SU-DHL-6 (cell line): ENCODE measurements at regions not wholly inside any gene's neighbourhood (a gene's known extent, or its start where the extent isn't known, plus 50 kb on each side); places are given as distances from the start of the nearest gene placed in this dataset.
A peak's percentile ranks its signal among the peaks of the same experiment; 100 is the strongest.

Source experiments
- H2AFZ ChIP-seq: fragments of 200-600 bp; sonication (generic); 2 replicates; pipeline ENCODE4 v1.6.1; 2014; ENCODE audit warnings: low read depth, mild to moderate bottlenecking, moderate library complexity, mixed read lengths, antibody characterized with exemption, low read length; ENCODE audit not compliant: severe bottlenecking
- H3F3A ChIP-seq: fragments of 200-600 bp; shearing (Covaris generic); 2 replicates; pipeline ENCODE4 v1.6.0; 2016; ENCODE audit warnings: antibody characterized with exemption, mild to moderate bottlenecking; ENCODE audit not compliant: insufficient read depth
- H3K27ac ChIP-seq: fragments of 200-600 bp; sonication (generic); 2 replicates; pipeline ENCODE4 v1.5.1; 2016; ENCODE audit warnings: low read depth, mild to moderate bottlenecking, low read length, moderate library complexity, mixed read lengths
- H3K27me3 ChIP-seq: fragments of 200-600 bp; sonication (generic), shearing (Covaris generic); 2 replicates; pipeline ENCODE4 v1.6.0; 2014; ENCODE audit warnings: mild to moderate bottlenecking, low read length
- H3K36me3 ChIP-seq: fragments of 200-600 bp; sonication (generic); 2 replicates; pipeline ENCODE4 v1.6.1; 2014; ENCODE audit warnings: mild to moderate bottlenecking, low read length, mixed read lengths
- H3K4me2 ChIP-seq: fragments of 300-600, 200-600 bp; shearing (Covaris generic), sonication (generic); 2 replicates; pipeline ENCODE4 v1.6.0; 2014; ENCODE audit warnings: low read length, low read depth, mild to moderate bottlenecking; ENCODE audit not compliant: poor library complexity, severe bottlenecking
- H3K4me3 ChIP-seq: fragments of 200-600 bp; sonication (generic); 2 replicates; pipeline ENCODE4 v1.5.1; 2014; ENCODE audit warnings: antibody characterized with exemption, low read length, mild to moderate bottlenecking, mixed read lengths; ENCODE audit not compliant: insufficient read depth, poor library complexity, severe bottlenecking
- H3K79me2 ChIP-seq: fragments of 200-600 bp; sonication (generic); 2 replicates; pipeline ENCODE4 v1.6.1; 2014; ENCODE audit warnings: mild to moderate bottlenecking, low read length, moderate library complexity; ENCODE audit not compliant: insufficient read depth
- H3K9ac ChIP-seq: fragments of 200-600 bp; sonication (generic); 2 replicates; pipeline ENCODE4 v1.7.0; 2014; ENCODE audit warnings: mild to moderate bottlenecking, low read length
- H3K9me2 ChIP-seq: fragments of 200-600 bp; sonication (generic); replicated peaks from 2 replicates; pipeline ENCODE4 v1.6.1; 2014; ENCODE audit warnings: low read length; ENCODE audit not compliant: insufficient read depth
- H3K9me3 ChIP-seq: fragments of 200-600 bp; sonication (generic); 2 replicates; pipeline ENCODE4 v1.6.1; 2014; ENCODE audit warnings: low read length, mixed read lengths; ENCODE audit not compliant: insufficient read depth
- H4K20me1 ChIP-seq: fragments of 200-600 bp; sonication (generic); 2 replicates; pipeline ENCODE4 v1.6.1; 2014; ENCODE audit warnings: low read depth, mild to moderate bottlenecking, antibody characterized with exemption, low read length, moderate library complexity, mixed read lengths
- CTCF ChIP-seq: fragments of 200-600 bp; sonication (generic); IDR thresholded peaks from one replicate; pipeline ENCODE4 v1.5.1; 2017; ENCODE audit warnings: antibody characterized with exemption, mild to moderate bottlenecking, low read length, moderate library complexity; ENCODE audit not compliant: insufficient read depth, poor library complexity, severe bottlenecking
- EZH2phosphoT487 ChIP-seq: fragments of 200-600 bp; sonication (generic), shearing (Covaris generic); conservative IDR thresholded peaks from 2 replicates; pipeline ENCODE4 v1.6.1; 2018; ENCODE audit warnings: mild to moderate bottlenecking, antibody characterized with exemption, low read length, moderate library complexity, mixed read lengths

GRCh38 chr21:23307065-23307464, 2300.2 kb downstream of the MRPL39 start:
- Histone ChIP-seq H3K9me3 (no peaks in the 10 kb centered on the region), H3K9ac (no peak overlapping the region), H3K79me2 (no peaks in the 10 kb centered on the region), H3K4me2 (no peak overlapping the region), H4K20me1 (no peaks in the 10 kb centered on the region), H3K27ac (no peak overlapping the region), H3F3A (no peaks in the 10 kb centered on the region), H2AFZ (no peak overlapping the region), H3K27me3 (no peaks in the 10 kb centered on the region), H3K36me3 (no peaks in the 10 kb centered on the region), H3K9me2 (no peaks in the 10 kb centered on the region), H3K4me3 (no peak overlapping the region)
- TF ChIP-seq EZH2phosphoT487: no peak

- TF ChIP-seq EZH2phosphoT487 (no peak), CTCF (no peak)
- H2AFZ ChIP-seq: no peak overlapping the region
- H3K4me2 ChIP-seq: no peak overlapping the region
These were observed 2294.1 kb downstream of the NCAM2 start for GRCh38 chr21:23292292-23292691.

GRCh38 chr21:23281917-23282316, 2283.7 kb downstream of the NCAM2 start:
- TF ChIP-seq CTCF (no peak), EZH2phosphoT487 (no peak)
- Histone ChIP-seq H3K27ac (no peak overlapping the region), H4K20me1 (no peaks in the 10 kb centered on the region), H3K9me2 (no peaks in the 10 kb centered on the region), H2AFZ (no peak overlapping the region), H3K79me2 (no peaks in the 10 kb centered on the region), H3K4me3 (no peak overlapping the region), H3F3A (no peaks in the 10 kb centered on the region), H3K9ac (no peak overlapping the region), H3K4me2 (no peak overlapping the region), H3K27me3 (no peaks in the 10 kb centered on the region), H3K36me3 (no peaks in the 10 kb centered on the region), H3K9me3 (no peaks in the 10 kb centered on the region)

More at GRCh38 chr21:23292292-23292691, 2294.1 kb downstream of the NCAM2 start:
- Histone ChIP-seq H3K27me3 (no peaks in the 10 kb centered on the region), H3K4me3 (no peak overlapping the region), H3K36me3 (no peaks in the 10 kb centered on the region), H3K9ac (no peak overlapping the region), H4K20me1 (no peaks in the 10 kb centered on the region), H3K9me3 (peaks cover 5% of the 10 kb centered on the region; the same call in 1 of the 2 replicates), H3K79me2 (no peaks in the 10 kb centered on the region), H3K9me2 (no peaks in the 10 kb centered on the region), H3F3A (no peaks in the 10 kb centered on the region), H3K27ac (no peak overlapping the region)

GRCh38 chr21:23249760-23250159, 2251.6 kb downstream of the NCAM2 start:
- Histone ChIP-seq H2AFZ (peak overlapping the region; percentile 16), H3K36me3 (peaks cover 3% of the 10 kb centered on the region; the same call in 1 of the 2 replicates), H3K27ac (no peak overlapping the region), H3K27me3 (no peaks in the 10 kb centered on the region), H3K4me2 (no peak overlapping the region), H3K9me2 (no peaks in the 10 kb centered on the region), H3K9me3 (no peaks in the 10 kb centered on the region), H3F3A (no peaks in the 10 kb centered on the region), H4K20me1 (no peaks in the 10 kb centered on the region), H3K9ac (no peak overlapping the region), H3K4me3 (no peak overlapping the region), H3K79me2 (no peaks in the 10 kb centered on the region)
- TF ChIP-seq CTCF (no peak), EZH2phosphoT487 (no peak)
